Smooth muscle cell (in vitro differentiated cells): ENCODE measurements at regions not wholly inside any gene's neighbourhood (a gene's known extent, or its start where the extent isn't known, plus 50 kb on each side); places are given as distances from the start of the nearest gene placed in this dataset.

Source experiments
- DNase-seq: peaks from one replicate; lab custom pipeline; 2025; ENCODE audit not compliant: unreplicated experiment; lab: John Stamatoyannopoulos, UW
- H2AFZ ChIP-seq: fragments of 200-600 bp; sonication (generic); 2 replicates; pipeline ENCODE4 v1.6.0; 2016; ENCODE audit warnings: antibody characterized with exemption, low read depth, mild to moderate bottlenecking
- H3F3A ChIP-seq: fragments of 200-600 bp; sonication (generic); 2 replicates; pipeline ENCODE4 v1.6.0; 2017; ENCODE audit warnings: antibody characterized with exemption, low read depth
- H3K27ac ChIP-seq: fragments of 200-600 bp; sonication (generic); 2 replicates; pipeline ENCODE4 v1.5.1; 2016; ENCODE audit warnings: low read depth, mild to moderate bottlenecking
- H3K27me3 ChIP-seq: fragments of 200-600 bp; sonication (generic); 2 replicates; pipeline ENCODE4 v1.6.1; 2016; ENCODE audit warnings: low read depth, mild to moderate bottlenecking
- H3K36me3 ChIP-seq: fragments of 200-600 bp; sonication (generic); 2 replicates; pipeline ENCODE4 v1.5.1; 2016; ENCODE audit warnings: low read depth
- H3K4me1 ChIP-seq: fragments of 200-600 bp; sonication (generic); 2 replicates; pipeline ENCODE4 v1.5.1; 2016; ENCODE audit warnings: low read depth
- H3K4me2 ChIP-seq: fragments of 200-600 bp; sonication (generic); 2 replicates; pipeline ENCODE4 v1.6.0; 2016; ENCODE audit warnings: mild to moderate bottlenecking
- H3K4me3 ChIP-seq: fragments of 200-600 bp; sonication (generic); 2 replicates; pipeline ENCODE4 v1.5.1; 2016; ENCODE audit warnings: mild to moderate bottlenecking
- H3K79me2 ChIP-seq: fragments of 200-600 bp; sonication (generic); 2 replicates; pipeline ENCODE4 v1.6.0; 2016; ENCODE audit warnings: low read depth, mild to moderate bottlenecking
- H3K9ac ChIP-seq: fragments of 200-600 bp; sonication (generic); 2 replicates; pipeline ENCODE4 v1.6.0; 2016; ENCODE audit warnings: low read depth
- H3K9me3 ChIP-seq: fragments of 200-600 bp; sonication (generic); replicated peaks from 2 replicates; pipeline ENCODE4 v1.5.1; 2016; ENCODE audit warnings: low read depth
- H4K20me1 ChIP-seq: fragments of 200-600 bp; sonication (generic); 2 replicates; pipeline ENCODE4 v1.6.0; 2016; ENCODE audit warnings: low read depth
- WGBS: methylation state at CpG from one replicate; pipeline ENCODE4 v1.1.7; 2016; ENCODE audit warnings: low lambda C conversion rate; 5-methylcytosine and 5-hydroxymethylcytosine counted together
- TF ChIP-seq, protein P1 (sequence below): fragments of 200-600 bp; sonication (generic); IDR thresholded peaks from 2 replicates; pipeline ENCODE4 v1.5.1; 2017; ENCODE audit warnings: borderline replicate concordance, mild to moderate bottlenecking, antibody characterized with exemption; ENCODE audit not compliant: insufficient read depth, poor library complexity, severe bottlenecking

- Histone ChIP-seq H3F3A (no peaks in the 10 kb centered on the region), H2AFZ (no peak overlapping the region), H3K36me3 (no peaks in the 10 kb centered on the region), H3K4me3 (no peak overlapping the region), H3K4me1 (no peaks in the 10 kb centered on the region), H4K20me1 (no peaks in the 10 kb centered on the region), H3K27me3 (no peaks in the 10 kb centered on the region), H3K9me3 (no peaks in the 10 kb centered on the region), H3K27ac (no peak overlapping the region), H3K79me2 (no peaks in the 10 kb centered on the region), H3K9ac (no peak overlapping the region), H3K4me2 (no peak overlapping the region)
- TF ChIP-seq, protein P1, sequence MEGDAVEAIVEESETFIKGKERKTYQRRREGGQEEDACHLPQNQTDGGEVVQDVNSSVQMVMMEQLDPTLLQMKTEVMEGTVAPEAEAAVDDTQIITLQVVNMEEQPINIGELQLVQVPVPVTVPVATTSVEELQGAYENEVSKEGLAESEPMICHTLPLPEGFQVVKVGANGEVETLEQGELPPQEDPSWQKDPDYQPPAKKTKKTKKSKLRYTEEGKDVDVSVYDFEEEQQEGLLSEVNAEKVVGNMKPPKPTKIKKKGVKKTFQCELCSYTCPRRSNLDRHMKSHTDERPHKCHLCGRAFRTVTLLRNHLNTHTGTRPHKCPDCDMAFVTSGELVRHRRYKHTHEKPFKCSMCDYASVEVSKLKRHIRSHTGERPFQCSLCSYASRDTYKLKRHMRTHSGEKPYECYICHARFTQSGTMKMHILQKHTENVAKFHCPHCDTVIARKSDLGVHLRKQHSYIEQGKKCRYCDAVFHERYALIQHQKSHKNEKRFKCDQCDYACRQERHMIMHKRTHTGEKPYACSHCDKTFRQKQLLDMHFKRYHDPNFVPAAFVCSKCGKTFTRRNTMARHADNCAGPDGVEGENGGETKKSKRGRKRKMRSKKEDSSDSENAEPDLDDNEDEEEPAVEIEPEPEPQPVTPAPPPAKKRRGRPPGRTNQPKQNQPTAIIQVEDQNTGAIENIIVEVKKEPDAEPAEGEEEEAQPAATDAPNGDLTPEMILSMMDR = no peak
- WGBS = 94% methylated on average over 5 of the region's 5 CpGs
- no peak for DNase-seq
Measured at GRCh38 chr3:103992469-103992868, 1374.2 kb upstream of the ALCAM start.

DNA sequence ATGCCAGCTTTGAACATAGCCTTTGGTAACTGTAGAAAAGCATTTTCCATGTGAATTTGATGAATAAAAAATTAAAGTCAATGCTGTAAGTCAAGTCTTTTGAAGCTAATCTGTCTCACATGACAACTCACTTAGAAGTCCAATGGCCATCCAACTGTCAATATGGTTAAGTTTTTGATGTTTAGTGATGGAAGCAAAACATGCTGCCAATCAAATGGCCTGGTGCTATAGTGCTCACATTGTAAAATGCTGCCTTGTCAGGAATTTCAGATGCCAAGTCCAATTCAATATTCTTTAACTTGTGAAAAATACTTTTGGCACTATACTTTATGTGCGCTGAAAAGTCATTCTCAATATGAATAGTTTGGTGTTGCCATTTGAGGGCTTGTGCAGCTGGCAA is 1361.8 kb upstream of the ALCAM start:
- H3K79me2 ChIP-seq = no peaks in the 10 kb centered on the region
- H3K4me3 ChIP-seq = no peak overlapping the region
- H3F3A ChIP-seq = no peaks in the 10 kb centered on the region
- no peak for DNase-seq
- 92% methylated on average over 1 of the region's 1 CpG for WGBS
- no peak overlapping the region for H3K9ac ChIP-seq
- H3K36me3 ChIP-seq = no peaks in the 10 kb centered on the region
- no peak overlapping the region for H2AFZ ChIP-seq
- no peaks in the 10 kb centered on the region for H3K4me1 ChIP-seq
- H3K27ac ChIP-seq = no peak overlapping the region
- no peaks in the 10 kb centered on the region for H3K27me3 ChIP-seq
- no peaks in the 10 kb centered on the region for H3K9me3 ChIP-seq
- no peaks in the 10 kb centered on the region for H4K20me1 ChIP-seq
- no peak overlapping the region for H3K4me2 ChIP-seq
- TF ChIP-seq, protein P1 = no peak

GRCh38 chr3:104005815-104006214 is 1360.9 kb upstream of the ALCAM start:
- Histone ChIP-seq H3K4me3 (no peak overlapping the region), H3K79me2 (no peaks in the 10 kb centered on the region), H3F3A (no peaks in the 10 kb centered on the region), H2AFZ (no peak overlapping the region), H4K20me1 (no peaks in the 10 kb centered on the region), H3K9ac (no peak overlapping the region), H3K9me3 (no peaks in the 10 kb centered on the region), H3K4me2 (no peak overlapping the region), H3K27ac (no peak overlapping the region), H3K4me1 (no peaks in the 10 kb centered on the region), H3K27me3 (no peaks in the 10 kb centered on the region), H3K36me3 (no peaks in the 10 kb centered on the region)
- TF ChIP-seq, protein P1 = no peak
- DNase-seq = no peak
- 93% methylated on average over 1 of the region's 1 CpG for WGBS

- no peaks in the 10 kb centered on the region for H4K20me1 ChIP-seq
- no peak overlapping the region for H3K9ac ChIP-seq
- H3K4me3 ChIP-seq = no peak overlapping the region
- H3K9me3 ChIP-seq = no peaks in the 10 kb centered on the region
- no peak overlapping the region for H3K4me2 ChIP-seq
- H3K36me3 ChIP-seq = no peaks in the 10 kb centered on the region
- H2AFZ ChIP-seq = no peak overlapping the region
- no peaks in the 10 kb centered on the region for H3F3A ChIP-seq
- TF ChIP-seq, protein P1 = no peak
- no peaks in the 10 kb centered on the region for H3K27me3 ChIP-seq
- H3K79me2 ChIP-seq = no peaks in the 10 kb centered on the region
- DNase-seq = no peak
- H3K27ac ChIP-seq = no peak overlapping the region
- no peaks in the 10 kb centered on the region for H3K4me1 ChIP-seq
Measured at GRCh38 chr3:104018541-104018940, 1348.2 kb upstream of the ALCAM start.
